AG20443 (cell line): ENCODE measurements at regions not wholly inside any gene's neighbourhood (a gene's known extent, or its start where the extent isn't known, plus 50 kb on each side); places are given as distances from the start of the nearest gene placed in this dataset.
A peak's percentile ranks its signal among the peaks of the same experiment; 100 is the strongest.
"Not testable (repeated sequence)": the region's sequence is repeated elsewhere in the genome, so short reads cannot be mapped to it uniquely, and the experiment has no call there.

ENCODE experiments used
- DNase-seq: peaks from one replicate; pipeline ENCODE4 v3.0.0; 2012; ENCODE audit warnings: low spot score, mixed read lengths

GRCh38 chr6:156688620-156688971, 88.6 kb upstream of the ARID1B start:
- DNase-seq: no peak

- peak; percentile 56 for DNase-seq
These were observed 89.2 kb upstream of the ARID1B start for GRCh38 chr6:156687789-156688619.

DNA sequence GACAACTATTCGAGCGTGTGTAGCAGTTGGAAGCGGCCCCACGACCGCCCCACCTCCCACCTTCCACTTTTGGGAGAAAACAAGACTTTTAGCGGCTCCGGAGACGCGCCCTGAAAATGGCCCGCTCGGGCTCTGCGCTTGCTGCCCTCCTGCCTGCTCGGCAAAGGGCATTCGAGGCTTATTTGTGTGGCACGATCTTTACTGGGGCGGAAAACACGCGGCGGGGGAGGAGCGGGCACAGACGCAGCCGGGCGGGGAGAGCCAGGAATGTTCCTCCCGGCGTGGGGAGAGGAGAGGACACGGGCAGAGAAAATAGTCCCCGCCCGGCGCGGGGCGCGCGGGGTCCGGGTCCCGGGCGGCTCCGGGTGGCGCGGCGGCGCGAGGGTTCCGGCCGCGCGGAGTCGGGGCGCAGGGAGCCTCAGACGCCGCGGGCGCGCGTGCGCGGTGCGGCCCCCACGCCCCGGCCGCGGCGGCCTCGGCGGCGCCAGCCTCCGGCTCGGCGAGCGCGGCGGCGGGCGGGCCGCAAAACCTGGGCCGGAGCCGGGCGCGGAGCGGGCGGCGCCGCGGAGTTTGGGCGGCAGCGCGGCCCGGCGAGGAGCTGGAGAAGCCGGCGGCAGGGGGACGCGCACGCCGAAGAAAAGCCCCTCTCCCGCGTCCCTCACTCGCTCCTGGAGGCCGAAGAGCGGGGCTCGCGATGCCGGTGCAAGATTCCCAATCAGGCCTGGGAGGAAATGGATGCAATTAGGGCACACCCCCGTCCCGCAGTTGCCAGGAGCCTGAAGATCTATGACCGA, 90.0 kb upstream of the ARID1B start:
- DNase-seq: peak; percentile 100

- peak; percentile 61 for DNase-seq
These were observed 90.7 kb upstream of the ARID1B start for GRCh38 chr6:156686301-156686994.

- DNase-seq: no peak
These were observed 91.4 kb upstream of the ARID1B start for GRCh38 chr6:156685823-156686222.

GRCh38 chr6:156683821-156684220, 93.4 kb upstream of the ARID1B start:
- DNase-seq: no peak

DNA sequence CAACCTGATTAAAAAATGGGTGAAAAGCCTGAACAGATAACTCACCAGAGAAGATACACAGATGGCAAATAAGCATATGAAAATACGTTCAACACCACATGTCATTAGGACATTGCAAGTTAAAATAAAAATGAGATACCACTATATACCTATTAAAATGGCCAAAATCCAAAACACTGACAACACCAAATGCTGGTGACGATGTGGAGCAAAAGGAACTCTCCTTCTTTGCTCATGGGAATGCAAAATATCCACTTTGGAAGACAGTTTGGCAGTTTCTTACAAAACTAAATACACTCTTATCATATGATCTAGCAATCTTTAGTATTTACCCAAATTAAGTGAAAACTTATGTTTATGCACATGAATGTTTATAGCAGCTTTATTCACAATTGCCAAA, 100.5 kb upstream of the ARID1B start:
- DNase-seq: no peak

DNA sequence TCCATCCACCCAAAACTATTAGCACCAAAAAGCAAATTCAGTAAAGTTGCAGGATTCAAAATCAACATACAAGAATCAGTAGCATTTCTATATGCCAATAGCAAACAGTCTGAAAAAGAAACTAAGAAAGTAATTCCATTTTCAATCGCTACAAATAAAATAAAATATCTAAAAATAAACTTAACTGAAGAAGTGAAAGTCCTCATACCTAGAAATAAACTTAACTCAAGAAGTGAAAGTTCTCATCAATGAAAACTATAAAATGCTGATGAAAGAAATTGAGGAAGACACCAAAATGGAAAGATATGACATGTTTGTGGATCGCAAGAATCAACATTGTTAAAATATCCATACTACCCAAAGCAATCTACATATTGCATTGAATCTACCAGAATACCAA, 103.0 kb upstream of the ARID1B start:
- DNase-seq: no peak

- DNase-seq: not testable (repeated sequence)
These were observed 107.1 kb upstream of the ARID1B start for GRCh38 chr6:156670097-156670496.

DNA sequence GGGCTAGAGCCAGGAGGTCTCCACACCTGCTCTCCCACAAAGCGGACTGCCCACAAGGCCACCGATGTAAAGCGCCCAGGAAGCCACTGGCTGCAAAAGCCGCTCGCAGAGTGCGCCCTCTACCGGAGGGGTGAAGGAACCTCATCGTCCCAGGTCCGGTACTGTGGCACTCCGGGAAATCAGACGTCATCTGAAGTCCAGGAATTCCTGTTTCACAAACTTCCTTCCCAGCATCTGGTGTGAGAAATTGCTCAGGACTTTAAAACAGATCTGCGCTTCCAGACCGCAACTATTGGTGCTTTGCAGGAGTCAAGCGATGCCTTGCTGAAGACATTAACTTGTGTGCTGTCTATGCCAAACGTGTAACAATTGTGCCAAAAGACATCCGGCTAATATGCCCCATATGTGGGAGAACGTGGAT, 115.1 kb upstream of the ARID1B start:
- DNase-seq: peak; percentile 81

DNA sequence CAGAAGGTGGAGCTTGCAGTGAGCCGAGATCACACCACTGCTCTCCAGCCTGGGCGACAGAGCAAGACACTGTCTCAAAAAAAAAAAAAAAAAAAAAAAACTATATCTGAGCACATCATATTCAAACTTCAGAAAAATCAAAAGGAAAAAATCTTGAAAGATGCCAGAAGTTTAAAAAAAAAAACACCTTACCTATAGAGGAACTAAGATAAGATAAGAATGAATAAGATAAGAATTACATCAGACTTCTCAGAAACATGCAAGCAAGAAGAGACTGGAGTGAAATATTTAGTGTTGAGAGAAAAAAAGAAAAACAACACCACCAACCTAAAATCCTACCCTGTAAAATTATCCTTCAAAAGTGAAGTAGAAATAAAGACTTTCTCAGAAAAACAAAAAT, 116.8 kb upstream of the ARID1B start:
- no peak for DNase-seq

- DNase-seq: no peak
These were observed 117.4 kb upstream of the ARID1B start for GRCh38 chr6:156659822-156660198.

DNA sequence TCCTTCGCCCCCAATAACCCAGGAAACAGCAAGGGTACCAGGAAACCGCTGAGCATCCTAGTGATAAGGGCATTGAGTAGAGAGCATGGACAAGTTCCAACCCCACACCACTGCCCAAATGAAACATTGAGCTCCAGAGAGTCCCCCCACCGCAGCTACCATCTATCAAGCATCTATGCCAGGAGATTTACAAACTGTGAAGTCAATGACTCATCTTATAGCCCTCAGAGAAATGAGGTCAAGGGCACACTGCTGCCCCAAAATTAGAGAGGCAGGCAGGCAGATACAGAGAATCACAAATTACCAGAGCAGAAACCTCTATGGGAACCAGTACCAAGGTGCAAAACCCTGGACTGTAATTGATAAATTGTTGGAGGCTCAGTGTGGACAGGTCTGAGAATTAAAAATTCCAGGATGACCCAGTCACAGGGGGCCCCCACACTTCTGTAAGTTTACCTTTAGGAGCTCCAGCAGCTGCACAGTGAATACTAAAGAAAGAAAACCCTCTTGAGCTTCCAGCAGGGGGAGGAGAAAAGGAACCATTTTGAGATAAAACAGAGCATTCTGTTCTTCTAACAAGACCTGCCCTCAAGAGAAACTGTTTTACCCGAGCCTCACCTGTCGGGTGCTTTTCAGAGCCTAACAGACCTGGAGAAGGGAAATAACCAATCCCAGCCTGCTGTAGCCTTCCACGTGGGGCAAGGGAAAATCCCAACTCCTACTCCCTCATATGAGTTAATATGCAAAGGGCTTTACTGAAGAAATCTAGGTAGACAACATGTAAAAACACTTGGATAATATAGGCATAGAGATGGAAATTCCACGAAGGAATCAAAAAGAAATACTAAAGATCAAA, 118.0 kb upstream of the ARID1B start:
- DNase-seq: no peak

DNA sequence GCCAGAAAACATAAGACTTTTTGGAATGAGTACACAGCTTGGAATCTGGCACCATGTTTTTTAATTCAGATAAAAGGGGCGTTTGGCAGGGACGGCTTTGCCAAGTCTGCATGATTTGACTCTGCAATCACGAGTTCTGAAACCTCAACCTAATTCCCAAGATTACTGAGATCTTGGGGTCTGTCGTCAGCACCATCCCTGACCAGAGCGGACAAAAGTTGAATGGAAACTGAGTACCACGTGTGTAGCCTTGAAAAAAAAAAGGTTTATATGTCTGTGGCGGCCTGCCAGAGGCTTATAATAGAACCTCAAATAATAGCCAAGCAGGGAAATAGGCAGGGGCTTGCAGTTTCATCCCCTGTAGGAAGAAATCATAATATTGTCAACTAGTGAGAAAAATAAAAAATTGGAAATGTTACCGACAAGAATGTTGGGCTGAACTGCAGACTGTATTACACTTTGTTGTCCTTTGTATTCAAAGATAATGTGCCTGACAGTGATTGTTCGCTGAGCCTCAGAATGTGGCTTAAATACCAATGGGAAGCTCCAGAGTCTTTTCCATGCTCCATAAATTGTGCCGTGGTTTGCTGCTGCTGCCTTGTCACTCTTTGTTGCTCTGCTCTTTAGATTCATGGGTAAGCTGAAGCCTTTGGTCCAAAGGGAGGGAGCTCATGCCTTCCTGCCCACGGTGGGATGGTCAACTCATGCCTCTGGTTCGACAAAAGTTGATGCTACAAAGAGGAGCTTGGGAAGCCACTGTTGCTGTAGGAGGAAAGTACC, 118.8 kb upstream of the ARID1B start:
- peak; percentile 85 for DNase-seq

- no peak for DNase-seq
These were observed 119.9 kb upstream of the ARID1B start for GRCh38 chr6:156657296-156657695.

DNA sequence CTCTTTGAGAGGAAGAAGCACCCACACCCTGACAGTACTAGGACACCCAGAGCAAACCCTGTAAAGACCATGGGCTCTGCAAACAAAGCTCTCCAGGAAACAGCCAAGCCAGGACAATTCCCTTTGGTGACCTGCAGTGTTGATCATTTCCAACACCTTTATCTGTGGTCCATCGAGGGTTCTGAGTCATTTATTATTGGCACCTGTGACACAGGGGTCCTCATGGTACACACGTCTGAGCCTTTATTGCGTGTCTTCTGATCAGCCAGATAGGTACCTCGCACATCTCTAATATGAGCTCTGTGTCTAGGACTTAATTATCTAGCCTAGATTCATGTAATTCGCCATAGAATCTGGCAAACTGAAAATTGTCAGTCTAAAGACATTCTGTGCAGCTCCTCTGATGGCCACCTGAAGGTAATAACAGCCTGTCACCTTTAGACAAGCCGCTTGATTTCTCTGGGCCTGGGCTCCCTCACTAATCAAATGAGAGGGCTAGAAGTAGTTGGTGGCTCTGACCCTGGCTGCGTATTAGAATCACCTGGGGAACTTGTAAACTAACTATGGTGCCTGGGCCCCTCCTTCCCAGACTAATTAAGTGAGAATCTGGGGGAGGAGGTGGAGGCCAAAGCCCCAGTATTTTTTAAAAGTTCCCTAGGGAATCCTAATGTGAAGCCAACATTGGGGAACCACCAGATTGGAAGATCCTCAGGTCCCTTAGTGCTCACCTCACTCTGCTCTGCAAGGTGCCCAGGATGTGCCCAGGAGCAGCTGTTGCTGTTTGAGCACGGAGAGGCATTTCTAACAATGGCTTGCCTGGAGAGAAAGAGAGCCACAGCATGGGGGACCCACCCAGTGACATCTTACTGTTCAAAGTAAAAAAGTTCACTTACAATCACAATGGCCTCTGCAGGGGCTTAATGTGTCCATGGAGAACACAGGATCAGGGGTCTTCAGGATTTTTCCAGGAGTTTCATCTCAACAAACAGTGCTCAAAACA, 122.0 kb upstream of the ARID1B start:
- no peak for DNase-seq

GRCh38 chr6:156652231-156652750, 124.9 kb upstream of the ARID1B start:
- no peak for DNase-seq

GRCh38 chr6:156651486-156651885, 125.7 kb upstream of the ARID1B start:
- no peak for DNase-seq

GRCh38 chr6:156650896-156651390, 126.2 kb upstream of the ARID1B start:
- DNase-seq: no peak
